Testis (tissue), 2 donors: ENCODE measurements at regions not wholly inside any gene's neighbourhood (a gene's known extent, or its start where the extent isn't known, plus 50 kb on each side); places are given as distances from the start of the nearest gene placed in this dataset.

Source experiments
- CTCF ChIP-seq, 3 experiments: fragments of 450-650 bp in 2 of 3; fragments of 200-600 bp in 1 of 3; sonication (generic) in 1 of 3; IDR thresholded peaks; one replicate each; pipeline ENCODE4 v1.5.1; 2016 to 2019; ENCODE audit warnings: antibody characterized with exemption in 3 of 3, mild to moderate bottlenecking in 2 of 3, moderate library complexity in 1 of 3
- POLR2A ChIP-seq: fragments of 450-650 bp; IDR thresholded peaks from one replicate; pipeline ENCODE4 v1.6.1; 2017; ENCODE audit warnings: antibody characterized with exemption, mild to moderate bottlenecking, moderate library complexity

- no peak for TF ChIP-seq CTCF (IDR thresholded peaks at IDR 0.05)
- TF ChIP-seq POLR2A, result no peak
These were observed 188.8 kb upstream of the PRICKLE2 start for GRCh38 chr3:64414043-64414442.
